ENCODE measurements at regions not wholly inside any gene's neighbourhood (a gene's known extent, or its start where the extent isn't known, plus 50 kb on each side); places are given as distances from the start of the nearest gene placed in this dataset.

GRCh38 chr1:164228928-164229327 lies 330.1 kb upstream of the PBX1 start (continued):
- TF ChIP-seq ATF2 (CRISPR knock-in tag; IDR thresholded peaks at IDR 0.05; ENCODE audit: borderline replicate concordance, low read depth) = no peak
- TF ChIP-seq, protein P1, sequence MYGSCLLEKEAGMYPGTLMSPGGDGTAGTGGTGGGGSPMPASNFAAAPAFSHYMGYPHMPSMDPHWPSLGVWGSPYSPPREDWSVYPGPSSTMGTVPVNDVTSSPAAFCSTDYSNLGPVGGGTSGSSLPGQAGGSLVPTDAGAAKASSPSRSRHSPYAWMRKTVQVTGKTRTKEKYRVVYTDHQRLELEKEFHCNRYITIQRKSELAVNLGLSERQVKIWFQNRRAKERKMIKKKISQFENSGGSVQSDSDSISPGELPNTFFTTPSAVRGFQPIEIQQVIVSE (CRISPR knock-in tag; IDR thresholded peaks at IDR 0.05; ENCODE audit: borderline replicate concordance) = no peak
- no peak for TF ChIP-seq FOXJ3 (CRISPR knock-in tag; IDR thresholded peaks at IDR 0.05; ENCODE audit: borderline replicate concordance)
- TF ChIP-seq ZNF317 (CRISPR knock-in tag; IDR thresholded peaks at IDR 0.05; ENCODE audit: borderline replicate concordance, low read depth) = no peak
- TF ChIP-seq ZNF532 (CRISPR knock-in tag; IDR thresholded peaks at IDR 0.05; ENCODE audit: borderline replicate concordance) = no peak
- TF ChIP-seq NFE2L1 (CRISPR knock-in tag; IDR thresholded peaks at IDR 0.05) = no peak
- TF ChIP-seq FOXP4 (CRISPR knock-in tag; IDR thresholded peaks at IDR 0.05) = no peak

DNA sequence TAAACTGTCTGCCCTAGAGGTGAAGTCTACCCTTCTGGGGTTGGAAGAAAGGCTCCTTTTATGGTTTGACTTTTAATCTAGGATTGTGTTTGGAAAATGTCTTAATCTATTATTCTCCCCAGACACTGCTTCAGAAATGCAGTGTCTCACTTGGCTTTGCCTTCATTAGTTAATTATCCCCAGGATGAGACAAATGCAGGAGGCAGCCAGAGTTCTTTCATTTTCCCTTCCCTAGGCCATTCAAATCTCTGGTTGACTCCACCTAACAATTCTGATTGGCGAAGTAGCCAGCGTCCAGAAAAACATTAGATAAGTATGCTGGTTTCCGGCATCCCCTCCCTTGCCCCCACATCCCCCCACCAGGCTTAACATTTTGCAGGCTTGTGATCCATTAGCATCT lies 325.8 kb upstream of the PBX1 start:
- H3K27me3 Mint-ChIP-seq (ENCODE audit: low read depth) = no peaks in the 10 kb centered on the region
- ChIA-PET CTCF (no interaction called here), POLR2A (interaction anchor here (0.7 kb wide), 1 partner anchor 1102 kb away, joined by 3 read pairs; no protein-coding TSS in a partner anchor)
- DNase-seq (ENCODE audit: low spot score) = no peak
- H3K4me1 Mint-ChIP-seq = peaks cover 4% of the 10 kb centered on the region
- H3K27ac Mint-ChIP-seq = no peak overlapping the region
- H3K9me3 Mint-ChIP-seq = peaks cover 23% of the 10 kb centered on the region
- no peak for ATAC-seq
- peaks cover 13% of the 10 kb centered on the region for H3K36me3 Mint-ChIP-seq
- TF ChIP-seq GTF2I (CRISPR knock-in tag; conservative IDR thresholded peaks at IDR 0.05) (no peak), NR3C1 (CRISPR knock-in tag; conservative IDR thresholded peaks at IDR 0.05; ENCODE audit: low read depth) (no peak), NFYB (CRISPR knock-in tag; conservative IDR thresholded peaks at IDR 0.05; ENCODE audit: low read depth) (no peak), ZNF671 (CRISPR knock-in tag; IDR thresholded peaks at IDR 0.05) (no peak), FOXK1 (CRISPR knock-in tag; IDR thresholded peaks at IDR 0.05) (no peak), RELA (CRISPR knock-in tag; IDR thresholded peaks at IDR 0.05; ENCODE audit: borderline replicate concordance) (no peak), IRF1 (CRISPR knock-in tag; IDR thresholded peaks at IDR 0.05) (no peak), ZNF263 (CRISPR knock-in tag; IDR thresholded peaks at IDR 0.05; ENCODE audit: low read depth) (no peak), MYBL2 (CRISPR knock-in tag; IDR thresholded peaks at IDR 0.05) (no peak)
- TF ChIP-seq, protein P2, sequence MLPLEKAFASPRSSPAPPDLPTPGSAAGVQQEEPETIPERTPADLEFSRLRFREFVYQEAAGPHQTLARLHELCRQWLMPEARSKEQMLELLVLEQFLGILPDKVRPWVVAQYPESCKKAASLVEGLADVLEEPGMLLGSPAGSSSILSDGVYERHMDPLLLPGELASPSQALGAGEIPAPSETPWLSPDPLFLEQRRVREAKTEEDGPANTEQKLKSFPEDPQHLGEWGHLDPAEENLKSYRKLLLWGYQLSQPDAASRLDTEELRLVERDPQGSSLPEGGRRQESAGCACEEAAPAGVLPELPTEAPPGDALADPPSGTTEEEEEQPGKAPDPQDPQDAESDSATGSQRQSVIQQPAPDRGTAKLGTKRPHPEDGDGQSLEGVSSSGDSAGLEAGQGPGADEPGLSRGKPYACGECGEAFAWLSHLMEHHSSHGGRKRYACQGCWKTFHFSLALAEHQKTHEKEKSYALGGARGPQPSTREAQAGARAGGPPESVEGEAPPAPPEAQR (CRISPR knock-in tag; IDR thresholded peaks at IDR 0.05) = no peak
- TF ChIP-seq, protein P3, sequence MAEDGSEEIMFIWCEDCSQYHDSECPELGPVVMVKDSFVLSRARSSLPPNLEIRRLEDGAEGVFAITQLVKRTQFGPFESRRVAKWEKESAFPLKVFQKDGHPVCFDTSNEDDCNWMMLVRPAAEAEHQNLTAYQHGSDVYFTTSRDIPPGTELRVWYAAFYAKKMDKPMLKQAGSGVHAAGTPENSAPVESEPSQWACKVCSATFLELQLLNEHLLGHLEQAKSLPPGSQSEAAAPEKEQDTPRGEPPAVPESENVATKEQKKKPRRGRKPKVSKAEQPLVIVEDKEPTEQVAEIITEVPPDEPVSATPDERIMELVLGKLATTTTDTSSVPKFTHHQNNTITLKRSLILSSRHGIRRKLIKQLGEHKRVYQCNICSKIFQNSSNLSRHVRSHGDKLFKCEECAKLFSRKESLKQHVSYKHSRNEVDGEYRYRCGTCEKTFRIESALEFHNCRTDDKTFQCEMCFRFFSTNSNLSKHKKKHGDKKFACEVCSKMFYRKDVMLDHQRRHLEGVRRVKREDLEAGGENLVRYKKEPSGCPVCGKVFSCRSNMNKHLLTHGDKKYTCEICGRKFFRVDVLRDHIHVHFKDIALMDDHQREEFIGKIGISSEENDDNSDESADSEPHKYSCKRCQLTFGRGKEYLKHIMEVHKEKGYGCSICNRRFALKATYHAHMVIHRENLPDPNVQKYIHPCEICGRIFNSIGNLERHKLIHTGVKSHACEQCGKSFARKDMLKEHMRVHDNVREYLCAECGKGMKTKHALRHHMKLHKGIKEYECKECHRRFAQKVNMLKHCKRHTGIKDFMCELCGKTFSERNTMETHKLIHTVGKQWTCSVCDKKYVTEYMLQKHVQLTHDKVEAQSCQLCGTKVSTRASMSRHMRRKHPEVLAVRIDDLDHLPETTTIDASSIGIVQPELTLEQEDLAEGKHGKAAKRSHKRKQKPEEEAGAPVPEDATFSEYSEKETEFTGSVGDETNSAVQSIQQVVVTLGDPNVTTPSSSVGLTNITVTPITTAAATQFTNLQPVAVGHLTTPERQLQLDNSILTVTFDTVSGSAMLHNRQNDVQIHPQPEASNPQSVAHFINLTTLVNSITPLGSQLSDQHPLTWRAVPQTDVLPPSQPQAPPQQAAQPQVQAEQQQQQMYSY (CRISPR knock-in tag; IDR thresholded peaks at IDR 0.05) = no peak
- TF ChIP-seq, protein P4, sequence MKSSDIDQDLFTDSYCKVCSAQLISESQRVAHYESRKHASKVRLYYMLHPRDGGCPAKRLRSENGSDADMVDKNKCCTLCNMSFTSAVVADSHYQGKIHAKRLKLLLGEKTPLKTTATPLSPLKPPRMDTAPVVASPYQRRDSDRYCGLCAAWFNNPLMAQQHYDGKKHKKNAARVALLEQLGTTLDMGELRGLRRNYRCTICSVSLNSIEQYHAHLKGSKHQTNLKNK (CRISPR knock-in tag; IDR thresholded peaks at IDR 0.05) = no peak
- no peak overlapping the region for H3K4me3 Mint-ChIP-seq

All from WTC11 (cell line).